ENCODE measurements at regions not wholly inside any gene's neighbourhood (a gene's known extent, or its start where the extent isn't known, plus 50 kb on each side); places are given as distances from the start of the nearest gene placed in this dataset.
"Not testable (repeated sequence)": the region's sequence is repeated elsewhere in the genome, so short reads cannot be mapped to it uniquely, and the experiment has no call there.

DNA sequence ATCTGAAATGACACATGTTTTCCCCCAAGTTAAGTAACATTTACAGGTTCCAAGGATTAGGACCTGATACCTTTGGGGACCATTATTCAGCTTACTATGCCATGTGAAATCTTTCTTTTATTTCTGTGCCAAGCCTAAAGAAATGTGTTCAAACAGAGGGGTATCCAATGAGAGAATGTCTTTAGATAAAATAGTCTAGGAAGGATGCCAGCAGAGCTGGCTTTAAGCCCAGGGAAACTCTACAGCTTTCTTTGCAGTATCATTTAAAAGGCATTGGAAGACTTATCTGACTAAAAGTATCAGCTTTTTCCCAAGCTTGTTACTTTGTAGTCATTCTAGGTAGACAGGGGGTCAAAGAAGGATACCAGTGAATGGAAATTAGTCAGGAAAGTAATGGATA, 860.4 kb downstream of the PLA2G4A start:
- H3K27me3 Mint-ChIP-seq (ENCODE audit: low read depth), result no peaks in the 10 kb centered on the region
- H3K4me3 Mint-ChIP-seq (ENCODE audit: unreplicated experiment), result no peak overlapping the region
- TF ChIP-seq CTCF (IDR thresholded peaks at IDR 0.05), result no peak
- H3K9me3 Mint-ChIP-seq (ENCODE audit: low read depth), result peaks cover 5% of the 10 kb centered on the region
- peaks cover 55% of the 10 kb centered on the region for H3K4me1 Mint-ChIP-seq (ENCODE audit: low read depth)
- H3K36me3 Mint-ChIP-seq (ENCODE audit: low read depth), result no peaks in the 10 kb centered on the region
- peak overlapping the region; percentile 45 for H3K27ac Mint-ChIP-seq (ENCODE audit: unreplicated experiment)
- no peak for DNase-seq (ENCODE audit: low spot score)

DNA sequence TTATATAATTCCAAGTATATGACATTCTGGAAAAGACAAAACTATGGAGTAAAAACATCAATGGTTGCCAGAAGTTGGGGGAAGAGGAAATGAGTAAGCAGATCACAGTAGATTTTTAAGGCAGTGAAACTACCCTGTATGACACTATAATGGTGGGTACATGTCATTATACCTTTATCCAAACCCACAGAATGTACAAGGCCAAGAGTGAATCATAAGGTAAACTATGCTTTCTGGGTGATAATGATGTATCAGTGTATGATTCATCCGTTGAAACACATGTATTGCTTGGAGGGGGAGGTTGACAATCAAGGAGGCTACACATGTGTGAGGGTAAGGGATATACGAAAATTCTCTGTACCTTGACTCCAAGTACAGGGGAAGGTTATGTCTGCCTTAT, 862.7 kb downstream of the PLA2G4A start:
- H3K36me3 Mint-ChIP-seq (ENCODE audit: low read depth), result no peaks in the 10 kb centered on the region
- peaks cover 5% of the 10 kb centered on the region for H3K9me3 Mint-ChIP-seq (ENCODE audit: low read depth)
- no peak for TF ChIP-seq CTCF (IDR thresholded peaks at IDR 0.05)
- no peak overlapping the region for H3K4me3 Mint-ChIP-seq (ENCODE audit: unreplicated experiment)
- H3K27me3 Mint-ChIP-seq (ENCODE audit: low read depth), result no peaks in the 10 kb centered on the region
- DNase-seq (ENCODE audit: low spot score), result no peak
- H3K4me1 Mint-ChIP-seq (ENCODE audit: low read depth), result peaks cover 47% of the 10 kb centered on the region
- no peak overlapping the region for H3K27ac Mint-ChIP-seq (ENCODE audit: unreplicated experiment)

DNA sequence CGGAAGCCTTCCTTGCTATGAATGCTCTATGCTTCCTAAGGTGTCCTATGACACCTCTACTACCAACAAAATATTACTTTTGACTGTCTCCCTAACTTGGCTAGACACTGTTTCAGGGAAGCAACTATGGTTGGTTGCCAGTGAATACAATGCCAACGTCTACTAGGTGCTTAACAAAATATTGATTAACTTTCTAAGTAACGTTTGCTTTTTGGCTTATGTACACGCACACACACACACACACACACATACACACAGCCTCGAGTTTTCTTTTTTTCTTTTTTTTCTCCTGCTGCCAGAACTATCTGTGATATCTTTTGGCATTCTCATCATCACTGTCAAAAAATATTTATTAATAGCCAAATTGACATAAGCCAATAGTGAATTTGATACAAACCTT, 864.0 kb downstream of the PLA2G4A start:
- no peak overlapping the region for H3K27ac Mint-ChIP-seq (ENCODE audit: unreplicated experiment)
- H3K4me3 Mint-ChIP-seq (ENCODE audit: unreplicated experiment), result no peak overlapping the region
- H3K9me3 Mint-ChIP-seq (ENCODE audit: low read depth), result peaks cover 5% of the 10 kb centered on the region
- no peaks in the 10 kb centered on the region for H3K36me3 Mint-ChIP-seq (ENCODE audit: low read depth)
- no peaks in the 10 kb centered on the region for H3K27me3 Mint-ChIP-seq (ENCODE audit: low read depth)
- TF ChIP-seq CTCF (IDR thresholded peaks at IDR 0.05), result no peak
- H3K4me1 Mint-ChIP-seq (ENCODE audit: low read depth), result peaks cover 44% of the 10 kb centered on the region
- no peak for DNase-seq (ENCODE audit: low spot score)

DNA sequence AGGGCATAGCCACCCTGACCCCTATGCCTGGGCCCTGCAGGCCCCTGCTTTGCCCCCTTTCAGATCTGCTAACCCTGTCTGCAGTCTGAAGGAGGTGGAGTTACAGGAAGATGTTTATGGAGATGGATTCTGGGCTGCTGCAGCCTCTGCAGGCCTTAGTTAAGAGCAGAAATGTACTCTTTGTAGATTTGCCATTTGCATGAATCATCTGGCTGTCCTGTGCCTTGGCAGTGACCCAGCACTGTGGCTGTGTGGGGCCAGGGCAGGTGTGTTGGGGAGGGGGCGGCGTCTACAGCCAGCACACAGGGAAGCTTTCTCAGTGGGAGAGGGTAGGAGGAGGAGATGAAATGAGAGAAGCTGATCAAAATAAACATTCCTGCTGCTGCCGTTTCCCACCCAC, 867.3 kb downstream of the PLA2G4A start:
- Mint-ChIP-seq H3K4me1 (ENCODE audit: low read depth) (peaks cover 16% of the 10 kb centered on the region), H3K36me3 (ENCODE audit: low read depth) (no peaks in the 10 kb centered on the region), H3K27ac (ENCODE audit: unreplicated experiment) (no peak overlapping the region), H3K27me3 (ENCODE audit: low read depth) (no peaks in the 10 kb centered on the region), H3K9me3 (ENCODE audit: low read depth) (peaks cover 2% of the 10 kb centered on the region), H3K4me3 (ENCODE audit: unreplicated experiment) (no peak overlapping the region)
- DNase-seq (ENCODE audit: low spot score), result no peak
- TF ChIP-seq CTCF (IDR thresholded peaks at IDR 0.05), result no peak

GRCh38 chr1:187703138-187704130, 874.7 kb downstream of the PLA2G4A start:
- not testable (repeated sequence) for H3K27me3 Mint-ChIP-seq (ENCODE audit: low read depth); H3K9me3 Mint-ChIP-seq (ENCODE audit: low read depth); H3K4me3 Mint-ChIP-seq (ENCODE audit: unreplicated experiment); H3K4me1 Mint-ChIP-seq (ENCODE audit: low read depth); H3K36me3 Mint-ChIP-seq (ENCODE audit: low read depth); DNase-seq (ENCODE audit: low spot score); H3K27ac Mint-ChIP-seq (ENCODE audit: unreplicated experiment)

GRCh38 chr1:187714470-187714869, 885.7 kb downstream of the PLA2G4A start:
- Mint-ChIP-seq H3K36me3 (ENCODE audit: low read depth) (no peaks in the 10 kb centered on the region), H3K4me3 (ENCODE audit: unreplicated experiment) (no peak overlapping the region), H3K27me3 (ENCODE audit: low read depth) (peaks cover 7% of the 10 kb centered on the region), H3K4me1 (ENCODE audit: low read depth) (no peaks in the 10 kb centered on the region), H3K9me3 (ENCODE audit: low read depth) (no peaks in the 10 kb centered on the region), H3K27ac (ENCODE audit: unreplicated experiment) (no peak overlapping the region)
- no peak for DNase-seq (ENCODE audit: low spot score)
- TF ChIP-seq CTCF (IDR thresholded peaks at IDR 0.05), result no peak

Measured in chondrocyte (in vitro differentiated cells).